ENCODE measurements at regions not wholly inside any gene's neighbourhood (a gene's known extent, or its start where the extent isn't known, plus 50 kb on each side); places are given as distances from the start of the nearest gene placed in this dataset.
"Not testable (repeated sequence)": the region's sequence is repeated elsewhere in the genome, so short reads cannot be mapped to it uniquely, and the experiment has no call there.

GRCh38 chr5:159680095-159680494 lies 236.2 kb upstream of the ADRA1B start:
- Mint-ChIP-seq H3K27me3 (no peaks in the 10 kb centered on the region), H3K36me3 (ENCODE audit: insufficient read depth) (peaks cover 4% of the 10 kb centered on the region), H3K27ac (no peak overlapping the region), H3K9me3 (ENCODE audit: low read depth) (peaks cover 33% of the 10 kb centered on the region), H3K4me1 (ENCODE audit: low read depth) (no peaks in the 10 kb centered on the region), H3K4me3 (ENCODE audit: low read depth) (no peak overlapping the region)
- no peak for DNase-seq (ENCODE audit: low spot score, unreplicated experiment)
- no peak for TF ChIP-seq CTCF (IDR thresholded peaks at IDR 0.05; ENCODE audit: unreplicated experiment)

DNA sequence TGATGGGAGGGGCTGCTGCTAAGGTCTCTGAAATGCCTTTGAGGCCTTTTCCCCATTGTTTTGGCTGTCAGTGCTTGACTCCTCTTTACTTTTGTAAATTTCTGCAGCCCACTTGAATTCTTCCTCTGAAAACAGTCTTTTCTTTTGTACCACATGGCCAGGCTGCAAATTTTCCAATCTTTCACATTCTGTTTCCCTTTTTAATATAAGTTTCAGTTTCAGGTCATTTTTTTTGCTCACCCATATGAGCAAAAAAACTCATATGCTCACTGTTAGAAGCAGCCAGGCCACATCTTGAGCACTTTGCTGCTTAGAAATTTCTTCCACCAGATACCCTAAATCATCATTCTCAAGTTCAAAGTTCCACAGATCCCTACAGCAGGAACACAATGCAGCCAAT lies 234.6 kb upstream of the ADRA1B start:
- Mint-ChIP-seq H3K4me1 (ENCODE audit: low read depth) (no peaks in the 10 kb centered on the region), H3K36me3 (ENCODE audit: insufficient read depth) (peaks cover 4% of the 10 kb centered on the region), H3K4me3 (ENCODE audit: low read depth) (no peak overlapping the region), H3K27ac (no peak overlapping the region), H3K9me3 (ENCODE audit: low read depth) (peaks cover 33% of the 10 kb centered on the region), H3K27me3 (no peaks in the 10 kb centered on the region)
- DNase-seq (ENCODE audit: low spot score, unreplicated experiment) = no peak
- no peak for TF ChIP-seq CTCF (IDR thresholded peaks at IDR 0.05; ENCODE audit: unreplicated experiment)

GRCh38 chr5:159682623-159683022 lies 233.7 kb upstream of the ADRA1B start:
- H3K4me1 Mint-ChIP-seq (ENCODE audit: low read depth) = no peaks in the 10 kb centered on the region
- H3K36me3 Mint-ChIP-seq (ENCODE audit: insufficient read depth) = peaks cover 4% of the 10 kb centered on the region
- H3K9me3 Mint-ChIP-seq (ENCODE audit: low read depth) = peaks cover 33% of the 10 kb centered on the region
- no peaks in the 10 kb centered on the region for H3K27me3 Mint-ChIP-seq
- H3K27ac Mint-ChIP-seq = no peak overlapping the region
- H3K4me3 Mint-ChIP-seq (ENCODE audit: low read depth) = no peak overlapping the region
- no peak for DNase-seq (ENCODE audit: low spot score, unreplicated experiment)
- no peak for TF ChIP-seq CTCF (IDR thresholded peaks at IDR 0.05; ENCODE audit: unreplicated experiment)

GRCh38 chr5:159687892-159688291 lies 228.4 kb upstream of the ADRA1B start:
- H3K36me3 Mint-ChIP-seq (ENCODE audit: insufficient read depth); DNase-seq (ENCODE audit: low spot score, unreplicated experiment); H3K27me3 Mint-ChIP-seq; H3K27ac Mint-ChIP-seq; H3K4me1 Mint-ChIP-seq (ENCODE audit: low read depth); H3K4me3 Mint-ChIP-seq (ENCODE audit: low read depth): not testable (repeated sequence)
- H3K9me3 Mint-ChIP-seq (ENCODE audit: low read depth) = peaks cover 18% of the 10 kb centered on the region

- TF ChIP-seq CTCF (IDR thresholded peaks at IDR 0.05; ENCODE audit: unreplicated experiment) = no peak
- Mint-ChIP-seq H3K4me1 (ENCODE audit: low read depth) (no peaks in the 10 kb centered on the region), H3K27ac (no peak overlapping the region), H3K27me3 (no peaks in the 10 kb centered on the region), H3K4me3 (ENCODE audit: low read depth) (no peak overlapping the region), H3K9me3 (ENCODE audit: low read depth) (peaks cover 19% of the 10 kb centered on the region), H3K36me3 (ENCODE audit: insufficient read depth) (no peaks in the 10 kb centered on the region)
- no peak for DNase-seq (ENCODE audit: low spot score, unreplicated experiment)
Measured at GRCh38 chr5:159695741-159696294, 220.5 kb upstream of the ADRA1B start.

GRCh38 chr5:159697530-159697929 lies 218.8 kb upstream of the ADRA1B start:
- Mint-ChIP-seq H3K36me3 (ENCODE audit: insufficient read depth) (no peaks in the 10 kb centered on the region), H3K27me3 (no peaks in the 10 kb centered on the region), H3K4me1 (ENCODE audit: low read depth) (no peaks in the 10 kb centered on the region), H3K4me3 (ENCODE audit: low read depth) (no peak overlapping the region), H3K27ac (no peak overlapping the region), H3K9me3 (ENCODE audit: low read depth) (peaks cover 10% of the 10 kb centered on the region)
- no peak for TF ChIP-seq CTCF (IDR thresholded peaks at IDR 0.05; ENCODE audit: unreplicated experiment)
- no peak for DNase-seq (ENCODE audit: low spot score, unreplicated experiment)
